GM23338 (cell line): ENCODE measurements at regions not wholly inside any gene's neighbourhood (a gene's known extent, or its start where the extent isn't known, plus 50 kb on each side); places are given as distances from the start of the nearest gene placed in this dataset.

Experiments used
- ATAC-seq: fragments of 200-7000 bp; cut with Tn5 transposase; 3 replicates; pipeline ENCODE4 v1.9.1; 2020
- DNase-seq: peaks from one replicate; pipeline ENCODE4 v3.0.0-alpha.2; 2015; ENCODE audit warnings: low spot score
- H2AFZ ChIP-seq: fragments of 200-600 bp; sonication (generic); 2 replicates; pipeline ENCODE4 v1.8.0; 2016; ENCODE audit warnings: antibody characterized with exemption, mild to moderate bottlenecking, moderate library complexity
- H3F3A ChIP-seq: fragments of 200-600 bp; sonication (generic); replicated peaks from 2 replicates; pipeline ENCODE4 v1.8.0; 2017; ENCODE audit warnings: antibody characterized with exemption, mixed run types, low read depth
- H3K27ac ChIP-seq: fragments of 200-600 bp; sonication (generic); 2 replicates; pipeline ENCODE4 v1.6.1; 2016; ENCODE audit warnings: low read depth
- H3K27me3 ChIP-seq: fragments of 200-600 bp; sonication (generic); 2 replicates; pipeline ENCODE4 v1.8.0; 2016; ENCODE audit warnings: mild to moderate bottlenecking, mixed run types, moderate library complexity; ENCODE audit not compliant: insufficient read depth
- H3K36me3 ChIP-seq: fragments of 200-600 bp; sonication (generic); 2 replicates; pipeline ENCODE4 v1.8.0; 2016; ENCODE audit warnings: mild to moderate bottlenecking; ENCODE audit not compliant: insufficient read depth
- H3K4me1 ChIP-seq: fragments of 200-600 bp; sonication (generic); 2 replicates; pipeline ENCODE4 v1.8.0; 2016; ENCODE audit warnings: mild to moderate bottlenecking, moderate library complexity; ENCODE audit not compliant: insufficient read depth
- H3K4me2 ChIP-seq: fragments of 200-600 bp; sonication (generic); 2 replicates; pipeline ENCODE4 v1.7.1; 2017; ENCODE audit warnings: mixed run types
- H3K4me3 ChIP-seq: fragments of 200-600 bp; sonication (generic); 2 replicates; pipeline ENCODE4 v1.6.1; 2016; ENCODE audit warnings: mixed run types
- H3K79me2 ChIP-seq: fragments of 200-600 bp; sonication (generic); replicated peaks from 2 replicates; pipeline ENCODE4 v1.8.0; 2017; ENCODE audit warnings: mild to moderate bottlenecking; ENCODE audit not compliant: insufficient read depth
- H3K9me2 ChIP-seq: fragments of 200-600 bp; sonication (generic); 2 replicates; pipeline ENCODE4 v1.8.0; 2017; ENCODE audit not compliant: insufficient read depth
- H4K20me1 ChIP-seq: fragments of 200-600 bp; sonication (generic); replicated peaks from 2 replicates; pipeline ENCODE4 v1.8.0; 2017; ENCODE audit warnings: mild to moderate bottlenecking; ENCODE audit not compliant: insufficient read depth
- H3K27ac Mint-ChIP-seq: 2 replicates; pipeline ENCODE4 v1.8.0; 2020; ENCODE audit warnings: inconsistent platforms, mild to moderate bottlenecking, moderate library complexity, mixed read lengths
- H3K27me3 Mint-ChIP-seq: 3 replicates; pipeline ENCODE4 v1.8.0; 2022; ENCODE audit warnings: low read depth, mild to moderate bottlenecking, moderate library complexity, mixed read lengths, inconsistent platforms; ENCODE audit not compliant: insufficient read depth, poor library complexity
- H3K36me3 Mint-ChIP-seq: 3 replicates; pipeline ENCODE4 v1.8.0; 2021; ENCODE audit warnings: low read depth, mild to moderate bottlenecking, inconsistent platforms, moderate library complexity, mixed read lengths
- H3K4me1 Mint-ChIP-seq: 3 replicates; pipeline ENCODE4 v1.8.0; 2020; ENCODE audit warnings: mild to moderate bottlenecking, inconsistent platforms, mixed read lengths
- H3K4me3 Mint-ChIP-seq: 3 replicates; pipeline ENCODE4 v1.8.0; 2021; ENCODE audit warnings: moderate library complexity, mild to moderate bottlenecking, inconsistent platforms, mixed read lengths
- H3K9me3 Mint-ChIP-seq: 3 replicates; pipeline ENCODE4 v1.8.0; 2020; ENCODE audit warnings: moderate library complexity, mild to moderate bottlenecking, inconsistent platforms, mixed read lengths
- CREB1 ChIP-seq: fragments of 250-450 bp; sonication (Bioruptor Pico); IDR thresholded peaks from 2 replicates; pipeline ENCODE4 v1.5.0; 2020; ENCODE audit warnings: low read depth, mild to moderate bottlenecking, moderate library complexity
- CTCF ChIP-seq, 2 experiments: fragments of 200-600 bp in 1 of 2; sonication (generic) in 1 of 2; conservative IDR thresholded peaks; 2 replicates each; pipeline versions ENCODE4 v1.5.1 to v1.6.1; 2016 to 2017; ENCODE audit warnings: antibody characterized with exemption in 2 of 2, low read depth in 2 of 2, mild to moderate bottlenecking in 2 of 2, moderate library complexity in 1 of 2
- ETS1 ChIP-seq: IDR thresholded peaks from 2 replicates; pipeline ENCODE4 v1.6.1; 2016; ENCODE audit warnings: antibody characterized with exemption
- EZH2 ChIP-seq: fragments of 200-600 bp; sonication (generic); IDR thresholded peaks from one replicate; pipeline ENCODE4 v1.8.0; 2017; ENCODE audit warnings: antibody characterized with exemption, mild to moderate bottlenecking, low read depth; ENCODE audit not compliant: unreplicated experiment
- EZH2phosphoT487 ChIP-seq: fragments of 200-600 bp; sonication (generic); IDR thresholded peaks from one replicate; pipeline ENCODE4 v1.8.1; 2018; ENCODE audit warnings: antibody characterized with exemption; ENCODE audit not compliant: unreplicated experiment
- JUNB ChIP-seq: IDR thresholded peaks from one replicate; pipeline ENCODE4 v1.6.1; 2016; ENCODE audit warnings: antibody characterized with exemption; ENCODE audit not compliant: unreplicated experiment
- NANOG ChIP-seq: IDR thresholded peaks from 2 replicates; pipeline ENCODE4 v1.6.1; 2016; ENCODE audit warnings: antibody characterized with exemption, borderline replicate concordance
- POLR2AphosphoS5 ChIP-seq: IDR thresholded peaks from 2 replicates; pipeline ENCODE4 v1.6.1; 2016; ENCODE audit warnings: antibody characterized with exemption, low read depth
- REST ChIP-seq: IDR thresholded peaks from one replicate; pipeline ENCODE4 v1.6.1; 2018; ENCODE audit warnings: antibody characterized with exemption; ENCODE audit not compliant: unreplicated experiment
- STAT1 ChIP-seq: IDR thresholded peaks from one replicate; pipeline ENCODE4 v1.6.1; 2016; ENCODE audit warnings: antibody characterized with exemption; ENCODE audit not compliant: unreplicated experiment
- ZNF114 ChIP-seq: fragments of 250-450 bp; sonication (Bioruptor Pico); IDR thresholded peaks from 2 replicates; pipeline ENCODE4 v1.5.0; 2020; ENCODE audit warnings: mild to moderate bottlenecking, moderate library complexity
- ZNF331 ChIP-seq: fragments of 250-450 bp; sonication (Bioruptor Pico); IDR thresholded peaks from 2 replicates; pipeline ENCODE4 v1.5.0; 2020; ENCODE audit warnings: low read depth, mild to moderate bottlenecking, moderate library complexity
- ZNF462 ChIP-seq: fragments of 250-450 bp; sonication (Bioruptor Pico); IDR thresholded peaks from 2 replicates; pipeline ENCODE4 v1.5.0; 2020; ENCODE audit warnings: mild to moderate bottlenecking, moderate library complexity

GRCh38 chr18:53843113-53843760 lies 381.2 kb downstream of the MBD2 start:
- Histone ChIP-seq H3F3A (no peaks in the 10 kb centered on the region), H3K9me2 (no peaks in the 10 kb centered on the region), H3K4me1 (no peaks in the 10 kb centered on the region), H3K27me3 (no peaks in the 10 kb centered on the region), H2AFZ (no peak overlapping the region), H3K36me3 (no peaks in the 10 kb centered on the region), H3K79me2 (no peaks in the 10 kb centered on the region), H3K4me2 (no peak overlapping the region), H3K4me3 (no peak overlapping the region), H4K20me1 (no peaks in the 10 kb centered on the region), H3K27ac (no peak overlapping the region)
- H3K4me3 Mint-ChIP-seq: no peak overlapping the region
- H3K27me3 Mint-ChIP-seq: peaks cover 8% of the 10 kb centered on the region
- DNase-seq (no peak), ATAC-seq (no peak)
- peaks cover 15% of the 10 kb centered on the region for H3K9me3 Mint-ChIP-seq
- peaks cover 7% of the 10 kb centered on the region; the same call in 2 of the 3 replicates for H3K36me3 Mint-ChIP-seq
- no peak for TF ChIP-seq EZH2phosphoT487
- no peak for TF ChIP-seq ZNF462 (CRISPR knock-in tag)
- no peak for TF ChIP-seq EZH2
- no peak for TF ChIP-seq REST
- TF ChIP-seq ZNF331 (CRISPR knock-in tag): no peak
- TF ChIP-seq JUNB: no peak
- no peak for TF ChIP-seq CREB1
- no peak for TF ChIP-seq ETS1
- no peak for TF ChIP-seq STAT1
- TF ChIP-seq POLR2AphosphoS5: no peak
- no peak for TF ChIP-seq ZNF114 (CRISPR knock-in tag)
- no peak for TF ChIP-seq NANOG
- TF ChIP-seq CTCF (conservative IDR thresholded peaks at IDR 0.05; ENCODE audit: low read depth in 2 of 2): no peak
- no peaks in the 10 kb centered on the region for H3K4me1 Mint-ChIP-seq
- H3K27ac Mint-ChIP-seq: no peak overlapping the region
